HG03342 (cell line): ENCODE measurements at regions not wholly inside any gene's neighbourhood (a gene's known extent, or its start where the extent isn't known, plus 50 kb on each side); places are given as distances from the start of the nearest gene placed in this dataset.

Experiments used
- ATAC-seq: cut with Tn5 transposase; IDR thresholded peaks from one replicate; pipeline ENCODE4 v1.9.1; 2021; ENCODE audit warnings: mild to moderate bottlenecking, moderate library complexity; ENCODE audit not compliant: unreplicated experiment

- ATAC-seq = no peak
These were observed 56.3 kb upstream of the SLC22A11 start for GRCh38 chr11:64499261-64500004.

- no peak for ATAC-seq
These were observed 55.3 kb upstream of the SLC22A11 start for GRCh38 chr11:64500176-64501013.

- ATAC-seq = no peak
These were observed 54.0 kb upstream of the SLC22A11 start for GRCh38 chr11:64501500-64502427.

- ATAC-seq = no peak
These were observed 53.1 kb upstream of the SLC22A11 start for GRCh38 chr11:64502634-64503033.

DNA sequence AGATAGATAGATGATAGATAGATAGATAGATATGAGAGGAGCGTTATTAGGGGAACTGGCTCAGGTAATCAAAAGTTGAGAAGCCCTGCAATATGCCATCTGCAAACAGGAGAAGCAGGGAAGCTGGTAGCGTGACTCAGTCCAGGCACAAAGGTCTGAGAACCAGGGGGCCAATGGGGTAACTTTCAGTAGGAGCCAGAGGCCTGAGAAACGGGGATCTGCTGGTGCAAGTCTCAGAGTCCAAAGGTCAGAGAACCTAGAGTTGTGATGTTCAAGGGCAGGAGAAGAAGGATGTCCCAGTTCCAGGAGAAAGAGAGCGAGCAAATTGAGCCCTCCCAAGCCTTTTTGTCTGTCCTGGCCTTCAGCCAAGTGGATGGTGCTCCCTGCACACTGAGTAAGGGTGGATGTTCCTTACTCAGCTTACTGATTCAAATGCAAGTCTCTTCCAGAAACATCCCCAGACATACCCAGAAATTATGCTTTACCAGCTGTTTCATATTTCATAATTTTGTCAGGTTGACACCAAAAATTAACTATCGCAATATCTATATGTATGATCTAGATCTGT, 52.5 kb upstream of the SLC22A11 start:
- ATAC-seq = no peak

DNA sequence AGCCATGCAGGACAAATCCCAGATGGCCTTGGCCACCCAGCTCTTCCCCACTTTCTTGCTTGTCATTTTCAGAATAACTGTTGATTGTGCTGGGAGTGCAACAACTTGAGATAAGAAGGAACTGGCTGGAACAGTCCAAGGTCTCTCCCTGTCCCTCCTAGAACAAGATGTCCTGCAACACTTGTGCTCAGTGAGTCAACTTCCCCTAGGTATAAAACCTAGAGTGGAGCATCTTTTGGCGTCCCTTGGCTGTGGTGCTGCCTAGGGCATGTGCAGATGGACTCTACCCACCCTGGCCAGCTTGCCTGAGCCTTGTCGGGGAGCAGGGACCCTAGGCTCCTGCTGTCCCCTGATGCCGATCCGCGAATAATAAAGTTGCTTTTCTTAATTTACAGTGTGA, 50.7 kb upstream of the SLC22A11 start:
- no peak for ATAC-seq
